ENCODE measurements at regions not wholly inside any gene's neighbourhood (a gene's known extent, or its start where the extent isn't known, plus 50 kb on each side); places are given as distances from the start of the nearest gene placed in this dataset.

GRCh38 chr2:215797676-215798075, 215.7 kb downstream of the MREG start:
- H3K4me3 ChIP-seq (ENCODE audit: extremely low read depth, insufficient read depth, low read length, poor library complexity, severe bottlenecking): no peak overlapping the region
- H3K9me3 ChIP-seq (ENCODE audit: control insufficient read depth, low read length): no peaks in the 10 kb centered on the region
- H3K36me3 ChIP-seq (ENCODE audit: control insufficient read depth, insufficient read depth, low read length): no peaks in the 10 kb centered on the region
- 94% methylated on average over 2 of the region's 2 CpGs; no CpG with 5 or more reads in 1 of the 2 experiments for WGBS, 2 experiments (ENCODE audit: insufficient coverage in 2 of 2)
- peaks cover 21% of the 10 kb centered on the region for H3K4me1 ChIP-seq (ENCODE audit: control insufficient read depth, insufficient read depth, low read length, poor library complexity, severe bottlenecking)
- no peak overlapping the region for H3K27ac ChIP-seq (ENCODE audit: low read depth, low read length, severe bottlenecking)

- Histone ChIP-seq H3K4me1 (ENCODE audit: control insufficient read depth, insufficient read depth, low read length, poor library complexity, severe bottlenecking) (peaks cover 30% of the 10 kb centered on the region), H3K4me3 (ENCODE audit: extremely low read depth, insufficient read depth, low read length, poor library complexity, severe bottlenecking) (no peak overlapping the region), H3K9me3 (ENCODE audit: control insufficient read depth, low read length) (no peaks in the 10 kb centered on the region), H3K27ac (ENCODE audit: low read depth, low read length, severe bottlenecking) (no peak overlapping the region), H3K36me3 (ENCODE audit: control insufficient read depth, insufficient read depth, low read length) (no peaks in the 10 kb centered on the region)
- 74 to 76% methylated on average over 2 of the region's 4 CpGs for WGBS, 2 experiments (ENCODE audit: insufficient coverage in 2 of 2)
These were observed 217.1 kb downstream of the MREG start for GRCh38 chr2:215796140-215796855.

- Histone ChIP-seq H3K4me1 (ENCODE audit: control insufficient read depth, insufficient read depth, low read length, poor library complexity, severe bottlenecking) (peaks cover 36% of the 10 kb centered on the region), H3K4me3 (ENCODE audit: extremely low read depth, insufficient read depth, low read length, poor library complexity, severe bottlenecking) (no peak overlapping the region), H3K27ac (ENCODE audit: low read depth, low read length, severe bottlenecking) (peak overlapping the region; percentile 92), H3K36me3 (ENCODE audit: control insufficient read depth, insufficient read depth, low read length) (no peaks in the 10 kb centered on the region), H3K9me3 (ENCODE audit: control insufficient read depth, low read length) (no peaks in the 10 kb centered on the region)
- WGBS, 2 experiments (ENCODE audit: insufficient coverage in 2 of 2): 57 to 60% methylated on average over 2 to 4 of the region's 5 CpGs
These were observed 218.4 kb downstream of the MREG start for GRCh38 chr2:215794829-215795546.

- Histone ChIP-seq H3K9me3 (ENCODE audit: control insufficient read depth, low read length) (no peaks in the 10 kb centered on the region), H3K4me1 (ENCODE audit: control insufficient read depth, insufficient read depth, low read length, poor library complexity, severe bottlenecking) (peaks cover 36% of the 10 kb centered on the region), H3K36me3 (ENCODE audit: control insufficient read depth, insufficient read depth, low read length) (no peaks in the 10 kb centered on the region), H3K4me3 (ENCODE audit: extremely low read depth, insufficient read depth, low read length, poor library complexity, severe bottlenecking) (no peak overlapping the region), H3K27ac (ENCODE audit: low read depth, low read length, severe bottlenecking) (peak overlapping the region; percentile 92)
- WGBS, 2 experiments (ENCODE audit: insufficient coverage in 2 of 2): 83 to 89% methylated on average over 1 to 3 of the region's 3 CpGs
These were observed 219.4 kb downstream of the MREG start for GRCh38 chr2:215793747-215794595.

GRCh38 chr2:215791481-215791937, 221.8 kb downstream of the MREG start:
- peaks cover 36% of the 10 kb centered on the region for H3K4me1 ChIP-seq (ENCODE audit: control insufficient read depth, insufficient read depth, low read length, poor library complexity, severe bottlenecking)
- H3K9me3 ChIP-seq (ENCODE audit: control insufficient read depth, low read length): no peaks in the 10 kb centered on the region
- H3K27ac ChIP-seq (ENCODE audit: low read depth, low read length, severe bottlenecking): no peak overlapping the region
- H3K4me3 ChIP-seq (ENCODE audit: extremely low read depth, insufficient read depth, low read length, poor library complexity, severe bottlenecking): no peak overlapping the region
- WGBS, 2 experiments (ENCODE audit: insufficient coverage in 2 of 2): 82 to 86% methylated on average over 4 of the region's 4 CpGs
- H3K36me3 ChIP-seq (ENCODE audit: control insufficient read depth, insufficient read depth, low read length): no peaks in the 10 kb centered on the region

- H3K4me1 ChIP-seq (ENCODE audit: control insufficient read depth, insufficient read depth, low read length, poor library complexity, severe bottlenecking): peaks cover 36% of the 10 kb centered on the region
- no peaks in the 10 kb centered on the region for H3K36me3 ChIP-seq (ENCODE audit: control insufficient read depth, insufficient read depth, low read length)
- H3K4me3 ChIP-seq (ENCODE audit: extremely low read depth, insufficient read depth, low read length, poor library complexity, severe bottlenecking): no peak overlapping the region
- H3K9me3 ChIP-seq (ENCODE audit: control insufficient read depth, low read length): no peaks in the 10 kb centered on the region
- WGBS, 2 experiments (ENCODE audit: insufficient coverage in 2 of 2): 90 to 100% methylated on average over 2 to 4 of the region's 6 CpGs
- H3K27ac ChIP-seq (ENCODE audit: low read depth, low read length, severe bottlenecking): no peak overlapping the region
These were observed 222.6 kb downstream of the MREG start for GRCh38 chr2:215790523-215791421.

GRCh38 chr2:215787565-215788178, 225.7 kb downstream of the MREG start:
- H3K4me1 ChIP-seq (ENCODE audit: control insufficient read depth, insufficient read depth, low read length, poor library complexity, severe bottlenecking): peaks cover 18% of the 10 kb centered on the region
- H3K9me3 ChIP-seq (ENCODE audit: control insufficient read depth, low read length): no peaks in the 10 kb centered on the region
- no peaks in the 10 kb centered on the region for H3K36me3 ChIP-seq (ENCODE audit: control insufficient read depth, insufficient read depth, low read length)
- H3K4me3 ChIP-seq (ENCODE audit: extremely low read depth, insufficient read depth, low read length, poor library complexity, severe bottlenecking): no peak overlapping the region
- WGBS, 2 experiments (ENCODE audit: insufficient coverage in 2 of 2): 92 to 100% methylated on average over 3 to 4 of the region's 7 CpGs
- no peak overlapping the region for H3K27ac ChIP-seq (ENCODE audit: low read depth, low read length, severe bottlenecking)

- WGBS, 2 experiments (ENCODE audit: insufficient coverage in 2 of 2): 83% methylated on average over 1 of the region's 3 CpGs; no CpG with 5 or more reads in 1 of the 2 experiments
- H3K4me3 ChIP-seq (ENCODE audit: extremely low read depth, insufficient read depth, low read length, poor library complexity, severe bottlenecking): no peak overlapping the region
- peaks cover 15% of the 10 kb centered on the region for H3K4me1 ChIP-seq (ENCODE audit: control insufficient read depth, insufficient read depth, low read length, poor library complexity, severe bottlenecking)
- no peaks in the 10 kb centered on the region for H3K36me3 ChIP-seq (ENCODE audit: control insufficient read depth, insufficient read depth, low read length)
- H3K27ac ChIP-seq (ENCODE audit: low read depth, low read length, severe bottlenecking): no peak overlapping the region
- H3K9me3 ChIP-seq (ENCODE audit: control insufficient read depth, low read length): no peaks in the 10 kb centered on the region
These were observed 226.3 kb downstream of the MREG start for GRCh38 chr2:215787025-215787424.

- no peaks in the 10 kb centered on the region for H3K36me3 ChIP-seq (ENCODE audit: control insufficient read depth, insufficient read depth, low read length)
- H3K27ac ChIP-seq (ENCODE audit: low read depth, low read length, severe bottlenecking): peak overlapping the region; percentile 76
- WGBS, 2 experiments (ENCODE audit: insufficient coverage in 2 of 2): 75 to 92% methylated on average over 2 of the region's 3 CpGs
- peaks cover 3% of the 10 kb centered on the region for H3K4me1 ChIP-seq (ENCODE audit: control insufficient read depth, insufficient read depth, low read length, poor library complexity, severe bottlenecking)
- no peak overlapping the region for H3K4me3 ChIP-seq (ENCODE audit: extremely low read depth, insufficient read depth, low read length, poor library complexity, severe bottlenecking)
- no peaks in the 10 kb centered on the region for H3K9me3 ChIP-seq (ENCODE audit: control insufficient read depth, low read length)
These were observed 229.0 kb downstream of the MREG start for GRCh38 chr2:215784371-215784783.
